ENCODE measurements at regions not wholly inside any gene's neighbourhood (a gene's known extent, or its start where the extent isn't known, plus 50 kb on each side); places are given as distances from the start of the nearest gene placed in this dataset.

DNA sequence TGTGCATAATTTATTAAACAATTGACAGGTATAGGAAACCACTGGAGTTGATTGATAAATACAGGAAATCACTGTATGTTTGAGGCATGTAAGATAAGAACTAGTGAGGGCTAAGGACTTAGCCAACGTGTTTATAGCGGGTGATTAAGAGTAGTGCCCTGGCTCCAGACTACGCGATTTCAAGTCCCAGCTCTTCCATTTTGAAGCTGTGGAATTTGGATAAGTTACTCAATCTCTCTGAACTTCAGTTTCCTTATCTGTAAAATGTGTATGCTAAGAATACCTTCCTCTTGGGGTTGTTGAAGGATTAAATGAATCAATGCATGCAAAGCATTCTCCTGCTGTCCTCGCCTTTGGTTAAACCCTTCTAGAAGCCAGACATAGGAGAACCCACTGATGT lies 143.3 kb upstream of the GJB5 start:
- H3K79me2 ChIP-seq (ENCODE audit: control insufficient read depth, insufficient read depth, low read length), result no peaks in the 10 kb centered on the region
- H3K9me1 ChIP-seq (replicated peaks; ENCODE audit: control insufficient read depth, extremely low read depth, insufficient read depth, low read length), result no peaks in the 10 kb centered on the region
- intact Hi-C loops (cut with micrococcal nuclease), result no loop called here
- H2AFZ ChIP-seq (ENCODE audit: low read depth, low read length), result no peak overlapping the region
- DNase-seq (ENCODE audit: low read depth, low spot score) (no peak), FAIRE-seq (no peak)
- TF ChIP-seq POLR2A (IDR thresholded peaks at IDR 0.05; ENCODE audit: low read depth, low read length), result no peak
- TF ChIP-seq FOS (IDR thresholded peaks at IDR 0.05; ENCODE audit: borderline replicate concordance, insufficient read depth, low read length), result no peak
- no peak for TF ChIP-seq MYC (IDR thresholded peaks at IDR 0.05; ENCODE audit: low read depth, low read length)
- TF ChIP-seq GATA2 (IDR thresholded peaks at IDR 0.05; ENCODE audit: insufficient read depth, insufficient read length, low read depth, low read length), result no peak
- TF ChIP-seq, protein P1, sequence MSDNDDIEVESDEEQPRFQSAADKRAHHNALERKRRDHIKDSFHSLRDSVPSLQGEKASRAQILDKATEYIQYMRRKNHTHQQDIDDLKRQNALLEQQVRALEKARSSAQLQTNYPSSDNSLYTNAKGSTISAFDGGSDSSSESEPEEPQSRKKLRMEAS (IDR thresholded peaks at IDR 0.05; ENCODE audit: insufficient read depth, insufficient read length), result no peak
- TF ChIP-seq JUN (IDR thresholded peaks at IDR 0.05; ENCODE audit: borderline replicate concordance, insufficient read depth, insufficient read length, low read depth), result no peak
- TF ChIP-seq CTCF (IDR thresholded peaks at IDR 0.05; ENCODE audit: extremely low read depth in 1 of 2, insufficient read depth in 1 of 2, low read depth in 1 of 2, low read length in 2 of 2), result no peak
- TF ChIP-seq EZH2 (IDR thresholded peaks at IDR 0.05; ENCODE audit: borderline replicate concordance, low read depth, low read length, severe bottlenecking), result no peak
- TF ChIP-seq POLR2AphosphoS5 (IDR thresholded peaks at IDR 0.05; ENCODE audit: insufficient read depth, low read depth, low read length), result no peak
- CTCF ChIA-PET, result no interaction called here
- no peak overlapping the region for H3K27ac ChIP-seq (ENCODE audit: insufficient read depth, low read depth, low read length)
- no peak overlapping the region for H3K4me2 ChIP-seq (ENCODE audit: insufficient read depth, low read length)
- H3K36me3 ChIP-seq (ENCODE audit: control insufficient read depth in 2 of 2, extremely low read depth in 1 of 2, insufficient read depth in 2 of 2, low read length in 2 of 2), result no peaks in the 10 kb centered on the region
- no peaks in the 10 kb centered on the region for H4K20me1 ChIP-seq (replicated peaks; ENCODE audit: control insufficient read depth, extremely low read depth, insufficient read depth, low read length)
- H3K9ac ChIP-seq (replicated peaks; ENCODE audit: extremely low read depth, insufficient read depth, low read length), result no peak overlapping the region
- H3K9me3 ChIP-seq (replicated peaks; ENCODE audit: control insufficient read depth, insufficient read depth, low read length), result no peaks in the 10 kb centered on the region
- no peaks in the 10 kb centered on the region for H3K27me3 ChIP-seq (ENCODE audit: control insufficient read depth in 2 of 2, insufficient read depth in 2 of 2, low read length in 2 of 2)
- BruUV-seq (replicated peaks), result no TSS peak
- POLR2A ChIA-PET, result no interaction called here
- dilution Hi-C loops (cut with MboI; ENCODE audit: extremely low pct_ligation_motif_present, low sequenced_read_pairs), result no loop called here
- H3K4me3 ChIP-seq (replicated peaks in 1 of 3; ENCODE audit: insufficient read depth in 1 of 3, low read depth in 1 of 3, low read length in 3 of 3), result no peak overlapping the region
- no peaks in the 10 kb centered on the region for H3K4me1 ChIP-seq (ENCODE audit: control insufficient read depth, extremely low read depth, insufficient read depth, low read length)

All from endothelial cell of umbilical vein (primary cell).